ENCODE measurements at regions not wholly inside any gene's neighbourhood (a gene's known extent, or its start where the extent isn't known, plus 50 kb on each side); places are given as distances from the start of the nearest gene placed in this dataset.

DNA sequence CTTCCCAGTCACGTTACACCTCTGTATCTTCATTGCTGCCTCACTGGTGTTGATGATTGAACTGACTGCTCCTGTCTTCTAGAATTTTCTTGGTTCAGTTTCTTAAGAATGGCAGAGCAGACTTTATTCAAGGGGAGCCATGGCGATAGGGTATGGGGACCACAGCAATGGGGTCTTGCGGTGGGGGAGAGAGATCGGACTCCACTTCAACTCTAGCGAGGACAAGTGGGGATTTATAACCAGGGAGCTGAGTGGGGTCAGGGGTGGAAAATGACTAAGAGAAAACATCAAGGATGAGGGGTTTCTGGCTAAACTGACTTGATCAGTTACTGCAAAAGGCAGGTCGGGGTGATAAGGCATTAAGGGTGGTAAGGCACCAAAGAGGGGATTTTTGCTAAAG, 156.4 kb downstream of the CD83 start:
- no peak for DNase-seq

DNA sequence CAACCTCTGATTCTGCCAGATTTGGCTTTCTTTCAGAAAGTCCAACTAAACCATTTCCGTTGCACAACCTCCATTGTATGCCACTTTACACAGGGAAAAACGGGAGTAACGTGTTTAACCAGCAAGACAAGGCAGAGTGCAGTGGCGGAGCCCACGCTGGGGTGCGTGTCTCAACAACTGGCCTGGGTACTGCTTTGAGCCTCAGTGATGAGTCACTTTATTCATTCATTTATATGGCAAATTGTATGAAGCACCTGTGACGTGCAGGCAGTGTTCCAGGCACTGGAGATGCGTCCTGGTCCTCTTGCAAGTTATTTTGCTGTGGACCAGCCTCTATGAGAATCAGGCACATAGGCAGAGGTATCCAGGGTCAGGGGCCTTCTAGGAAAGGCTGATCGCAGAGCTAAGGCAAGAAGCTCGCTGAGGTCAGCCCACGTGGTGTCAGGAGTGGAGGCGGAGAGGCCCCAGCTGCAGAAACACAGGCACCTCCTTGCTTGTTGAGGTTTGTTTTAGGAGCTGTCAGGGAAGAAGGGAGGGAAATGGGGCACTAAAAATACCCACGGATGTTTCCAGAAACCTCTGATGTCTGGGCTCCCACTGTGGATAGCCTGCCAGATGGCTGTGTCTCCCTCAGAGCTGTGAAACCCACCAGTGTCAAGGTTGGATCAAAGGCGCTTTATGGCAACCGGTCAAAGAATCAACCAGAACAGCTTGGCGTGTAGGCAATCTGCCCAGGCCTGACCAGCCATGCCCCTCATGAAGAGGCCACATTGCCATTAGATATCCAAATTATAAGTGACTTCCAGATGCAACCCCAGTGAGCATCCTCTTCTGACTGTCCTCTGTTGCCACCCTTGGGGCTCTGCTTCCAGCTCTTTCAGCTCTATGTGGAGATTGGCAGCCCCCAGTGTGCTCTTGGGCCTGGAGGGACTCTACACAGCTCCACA, 157.2 kb downstream of the CD83 start:
- 76 to 87% methylated on average over 16 of the region's 16 CpGs for WGBS, 2 donors
- ATAC-seq (ENCODE audit: insufficient read depth, low FRiP score) (no peak), DNase-seq (peak; percentile 31 to 71 (median 34))
- Histone ChIP-seq H3K27ac (ENCODE audit: low read depth in 1 of 2, low read length in 1 of 2) (no peak overlapping the region), H3K9ac (ENCODE audit: insufficient read depth in 1 of 2, low read length in 2 of 2) (no peak overlapping the region), H3K9me3 (ENCODE audit: control insufficient read depth in 4 of 4, insufficient read depth in 3 of 4, low read length in 3 of 4) (peaks cover 0 to 3% (median 1%) of the 10 kb centered on the region in 4 donors), H3K4me3 (no peak overlapping the region), H3K4me1 (ENCODE audit: control insufficient read depth in 5 of 5, insufficient read depth in 5 of 5, low read length in 5 of 5) (peaks cover 0 to 20% (median 18%) of the 10 kb centered on the region in 5 donors), H3K27me3 (ENCODE audit: control insufficient read depth in 3 of 3, insufficient read depth in 3 of 3, low read length in 2 of 3) (no peaks in the 10 kb centered on the region), H3K36me3 (ENCODE audit: control insufficient read depth in 4 of 4, insufficient read depth in 4 of 4, low read length in 4 of 4) (no peaks in the 10 kb centered on the region)
- TF ChIP-seq, protein P1, sequence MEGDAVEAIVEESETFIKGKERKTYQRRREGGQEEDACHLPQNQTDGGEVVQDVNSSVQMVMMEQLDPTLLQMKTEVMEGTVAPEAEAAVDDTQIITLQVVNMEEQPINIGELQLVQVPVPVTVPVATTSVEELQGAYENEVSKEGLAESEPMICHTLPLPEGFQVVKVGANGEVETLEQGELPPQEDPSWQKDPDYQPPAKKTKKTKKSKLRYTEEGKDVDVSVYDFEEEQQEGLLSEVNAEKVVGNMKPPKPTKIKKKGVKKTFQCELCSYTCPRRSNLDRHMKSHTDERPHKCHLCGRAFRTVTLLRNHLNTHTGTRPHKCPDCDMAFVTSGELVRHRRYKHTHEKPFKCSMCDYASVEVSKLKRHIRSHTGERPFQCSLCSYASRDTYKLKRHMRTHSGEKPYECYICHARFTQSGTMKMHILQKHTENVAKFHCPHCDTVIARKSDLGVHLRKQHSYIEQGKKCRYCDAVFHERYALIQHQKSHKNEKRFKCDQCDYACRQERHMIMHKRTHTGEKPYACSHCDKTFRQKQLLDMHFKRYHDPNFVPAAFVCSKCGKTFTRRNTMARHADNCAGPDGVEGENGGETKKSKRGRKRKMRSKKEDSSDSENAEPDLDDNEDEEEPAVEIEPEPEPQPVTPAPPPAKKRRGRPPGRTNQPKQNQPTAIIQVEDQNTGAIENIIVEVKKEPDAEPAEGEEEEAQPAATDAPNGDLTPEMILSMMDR (IDR thresholded peaks at IDR 0.05; ENCODE audit: control extremely low read depth, extremely low read depth): no peak

More for the DNA sequence above, 156.4 kb downstream of the CD83 start:
- no peak overlapping the region for H3K9ac ChIP-seq (ENCODE audit: insufficient read depth in 1 of 2, low read length in 2 of 2)
- H3K36me3 ChIP-seq (ENCODE audit: control insufficient read depth in 4 of 4, insufficient read depth in 4 of 4, low read length in 4 of 4): no peaks in the 10 kb centered on the region
- H3K9me3 ChIP-seq (ENCODE audit: control insufficient read depth in 4 of 4, insufficient read depth in 3 of 4, low read length in 3 of 4): peaks cover 0 to 3% (median 1%) of the 10 kb centered on the region in 4 donors
- WGBS, 2 donors: 94 to 97% methylated on average over 6 of the region's 6 CpGs
- no peak for ATAC-seq (ENCODE audit: insufficient read depth, low FRiP score)
- H3K4me3 ChIP-seq: no peak overlapping the region
- peaks cover 0 to 20% (median 18%) of the 10 kb centered on the region in 5 donors for H3K4me1 ChIP-seq (ENCODE audit: control insufficient read depth in 5 of 5, insufficient read depth in 5 of 5, low read length in 5 of 5)
- no peak overlapping the region for H3K27ac ChIP-seq (ENCODE audit: low read depth in 1 of 2, low read length in 1 of 2)
- H3K27me3 ChIP-seq (ENCODE audit: control insufficient read depth in 3 of 3, insufficient read depth in 3 of 3, low read length in 2 of 3): no peaks in the 10 kb centered on the region
- TF ChIP-seq, protein P1 (IDR thresholded peaks at IDR 0.05; ENCODE audit: control extremely low read depth, extremely low read depth): no peak

DNA sequence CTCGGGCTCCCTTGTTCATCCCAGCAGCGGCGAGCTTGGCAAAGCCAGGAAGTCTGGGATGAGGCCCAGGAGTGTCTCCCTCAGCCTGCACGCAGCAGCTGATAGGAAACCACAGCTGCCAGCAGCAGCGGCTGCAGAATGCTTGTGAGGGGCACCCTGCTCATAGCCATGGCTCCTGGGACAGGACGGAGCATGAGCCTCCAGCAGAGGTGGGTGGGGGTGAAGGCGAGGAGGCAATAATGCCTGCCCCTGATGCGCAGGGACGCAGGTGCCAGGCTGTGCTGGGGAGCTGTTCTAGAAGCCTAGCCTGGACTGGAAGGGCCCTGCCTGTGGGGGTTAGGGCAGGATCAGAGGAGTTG, 157.9 kb downstream of the CD83 start:
- peaks cover 0 to 20% (median 18%) of the 10 kb centered on the region in 5 donors for H3K4me1 ChIP-seq (ENCODE audit: control insufficient read depth in 5 of 5, insufficient read depth in 5 of 5, low read length in 5 of 5)
- DNase-seq (peak; percentile 48 to 74 (median 56)), ATAC-seq (ENCODE audit: insufficient read depth, low FRiP score) (no peak)
- no peak overlapping the region for H3K9ac ChIP-seq (ENCODE audit: insufficient read depth in 1 of 2, low read length in 2 of 2)
- TF ChIP-seq, protein P1 (IDR thresholded peaks at IDR 0.05; ENCODE audit: control extremely low read depth, extremely low read depth): no peak
- H3K4me3 ChIP-seq: no peak overlapping the region
- WGBS, 2 donors: 48 to 62% methylated on average over 9 of the region's 9 CpGs
- no peaks in the 10 kb centered on the region for H3K27me3 ChIP-seq (ENCODE audit: control insufficient read depth in 3 of 3, insufficient read depth in 3 of 3, low read length in 2 of 3)
- no peaks in the 10 kb centered on the region for H3K36me3 ChIP-seq (ENCODE audit: control insufficient read depth in 4 of 4, insufficient read depth in 4 of 4, low read length in 4 of 4)
- H3K9me3 ChIP-seq (ENCODE audit: control insufficient read depth in 4 of 4, insufficient read depth in 3 of 4, low read length in 3 of 4): peaks cover 0 to 6% (median 1%) of the 10 kb centered on the region in 4 donors
- no peak overlapping the region for H3K27ac ChIP-seq (ENCODE audit: low read depth in 1 of 2, low read length in 1 of 2)
